Endothelial cell of umbilical vein (primary cell): ENCODE measurements at regions not wholly inside any gene's neighbourhood (a gene's known extent, or its start where the extent isn't known, plus 50 kb on each side); places are given as distances from the start of the nearest gene placed in this dataset.
A peak's percentile ranks its signal among the peaks of the same experiment; 100 is the strongest.

Experiments used
- BruUV-seq: library from RNA; stranded (reverse); fragments of 400-500 nt; replicated peaks from 2 replicates; lab custom pipeline; 2021; lab: Mats Ljungman, UMichigan
- CTCF ChIA-PET: fragments of 300-600, 350-600 bp; sonication (Branson Sonifier 250); formaldehyde crosslinking; loops from one replicate; lab custom pipeline; 2021; ENCODE audit warnings: antibody characterized with exemption, inconsistent platforms; lab: Charles Lee
- POLR2A ChIA-PET: fragments of 300-600, 350-600 bp; sonication (Branson Sonifier 250); formaldehyde crosslinking; loops from one replicate; lab custom pipeline; 2021; ENCODE audit warnings: antibody characterized with exemption, inconsistent platforms; lab: Charles Lee
- DNase-seq: peaks from one replicate; pipeline ENCODE4 v3.0.0-alpha.2; 2011; ENCODE audit warnings: low read depth, low spot score
- FAIRE-seq: peaks from 2 replicates; lab custom pipeline; 2011; peaks lifted over from hg19 to GRCh38; lab: Jason Lieb, UNC
- H2AFZ ChIP-seq: 2 replicates; pipeline ENCODE4 v1.6.0; 2012; ENCODE audit warnings: low read depth, low read length, control low read depth, inconsistent platforms
- H3K27ac ChIP-seq: 2 replicates; pipeline ENCODE4 v1.5.1; 2011; ENCODE audit warnings: low read depth, mild to moderate bottlenecking, control low read depth, low read length, moderate library complexity; ENCODE audit not compliant: insufficient read depth
- H3K27me3 ChIP-seq, 2 experiments: 2 replicates each; pipeline versions ENCODE4 v1.6.0 to v1.6.1; 2011; ENCODE audit warnings: low read length in 2 of 2, mixed read lengths in 1 of 2; ENCODE audit not compliant: control insufficient read depth in 2 of 2, insufficient read depth in 2 of 2
- H3K36me3 ChIP-seq, 2 experiments: 2 replicates in 1 of 2; 3 replicates in 1 of 2; pipeline ENCODE4 v1.5.1; 2011; ENCODE audit warnings: low read length in 2 of 2, mild to moderate bottlenecking in 1 of 2, moderate library complexity in 1 of 2; ENCODE audit not compliant: control insufficient read depth in 2 of 2, insufficient read depth in 2 of 2; ENCODE audit errors: extremely low read depth in 1 of 2
- H3K4me1 ChIP-seq: 3 replicates; pipeline ENCODE4 v1.5.1; 2011; ENCODE audit warnings: mild to moderate bottlenecking, low read length; ENCODE audit not compliant: control insufficient read depth, insufficient read depth; ENCODE audit errors: extremely low read depth
- H3K4me2 ChIP-seq: 2 replicates; pipeline ENCODE4 v1.6.1; 2011; ENCODE audit warnings: low read length, control low read depth, mixed read lengths; ENCODE audit not compliant: insufficient read depth
- H3K4me3 ChIP-seq, 3 experiments: fragments of 200-600 bp in 1 of 3; sonication (generic), shearing (Covaris generic) in 1 of 3; replicated peaks in 1 of 3; 2 replicates each; pipeline ENCODE4 v1.5.1; 2011 to 2016; ENCODE audit warnings: control low read depth in 3 of 3, low read length in 3 of 3, mild to moderate bottlenecking in 2 of 3, inconsistent platforms in 1 of 3, low read depth in 1 of 3, moderate library complexity in 1 of 3; ENCODE audit not compliant: insufficient read depth in 1 of 3
- H3K79me2 ChIP-seq: 2 replicates; pipeline ENCODE4 v1.6.0; 2012; ENCODE audit warnings: low read length, inconsistent platforms; ENCODE audit not compliant: control insufficient read depth, insufficient read depth
- H3K9ac ChIP-seq: replicated peaks from 2 replicates; pipeline ENCODE3; 2011; ENCODE audit warnings: low read length, control low read depth; ENCODE audit not compliant: insufficient read depth; ENCODE audit errors: extremely low read depth
- H3K9me1 ChIP-seq: replicated peaks from 3 replicates; pipeline ENCODE4 v1.6.0; 2011; ENCODE audit warnings: mild to moderate bottlenecking, low read length; ENCODE audit not compliant: control insufficient read depth, insufficient read depth; ENCODE audit errors: extremely low read depth
- H3K9me3 ChIP-seq: replicated peaks from 2 replicates; pipeline ENCODE4 v1.5.1; 2012; ENCODE audit warnings: low read length, inconsistent platforms; ENCODE audit not compliant: control insufficient read depth, insufficient read depth
- H4K20me1 ChIP-seq: replicated peaks from 2 replicates; pipeline ENCODE3; 2011; ENCODE audit warnings: mild to moderate bottlenecking, low read length; ENCODE audit not compliant: control insufficient read depth, insufficient read depth; ENCODE audit errors: extremely low read depth
- EZH2 ChIP-seq: IDR thresholded peaks from 2 replicates; pipeline ENCODE4 v1.6.1; 2012; ENCODE audit warnings: borderline replicate concordance, low read depth, mild to moderate bottlenecking, moderate library complexity, low read length, inconsistent platforms; ENCODE audit not compliant: severe bottlenecking
- FOS ChIP-seq: IDR thresholded peaks from 2 replicates; pipeline ENCODE4 v1.6.1; 2011; ENCODE audit warnings: mild to moderate bottlenecking, low read length, moderate library complexity, borderline replicate concordance; ENCODE audit not compliant: insufficient read depth
- GATA2 ChIP-seq: IDR thresholded peaks from 2 replicates; pipeline ENCODE4 v1.7.0; 2011; ENCODE audit warnings: low read depth, mild to moderate bottlenecking, moderate library complexity, mixed read lengths, low read length; ENCODE audit not compliant: insufficient read length, insufficient read depth
- JUN ChIP-seq: IDR thresholded peaks from 2 replicates; pipeline ENCODE4 v1.6.1; 2011; ENCODE audit warnings: borderline replicate concordance, low read depth; ENCODE audit not compliant: insufficient read length, insufficient read depth
- MYC ChIP-seq: IDR thresholded peaks from one replicate; pipeline ENCODE4 v1.6.1; 2011; ENCODE audit warnings: mild to moderate bottlenecking, low read depth, low read length
- POLR2A ChIP-seq: IDR thresholded peaks from 2 replicates; pipeline ENCODE4 v1.6.1; 2012; ENCODE audit warnings: low read depth, mild to moderate bottlenecking, control low read depth, low read length
- POLR2AphosphoS5 ChIP-seq: IDR thresholded peaks from 2 replicates; pipeline ENCODE4 v1.6.1; 2012; ENCODE audit warnings: low read depth, mild to moderate bottlenecking, control low read depth, low read length, moderate library complexity; ENCODE audit not compliant: insufficient read depth
- dilution Hi-C: fragments of 300-500 bp; cut with MboI; formaldehyde crosslinking; loops from one replicate; pipeline ENCODE4 v1.15.0; 2019; ENCODE audit warnings: low sequenced_read_pairs; ENCODE audit not compliant: extremely low pct_ligation_motif_present
- intact Hi-C: fragments of 100-400 bp; cut with micrococcal nuclease; formaldehyde crosslinking; loops from one replicate; pipeline ENCODE4 v1.10.0; 2022
- TF ChIP-seq, protein P1 (sequence below): IDR thresholded peaks from 2 replicates; pipeline ENCODE4 v1.6.1; 2011; ENCODE audit not compliant: insufficient read depth, insufficient read length
- TF ChIP-seq, protein P2 (sequence below), 2 donors: IDR thresholded peaks; 1 replicate in 1 of 2; 2 replicates in 1 of 2; pipeline ENCODE4 v1.5.1; 2011; ENCODE audit warnings: low read length in 2 of 2, mild to moderate bottlenecking in 2 of 2, moderate library complexity in 2 of 2, control low read depth in 1 of 2, inconsistent platforms in 1 of 2, low read depth in 1 of 2; ENCODE audit not compliant: insufficient read depth in 1 of 2; ENCODE audit errors: extremely low read depth in 1 of 2

DNA sequence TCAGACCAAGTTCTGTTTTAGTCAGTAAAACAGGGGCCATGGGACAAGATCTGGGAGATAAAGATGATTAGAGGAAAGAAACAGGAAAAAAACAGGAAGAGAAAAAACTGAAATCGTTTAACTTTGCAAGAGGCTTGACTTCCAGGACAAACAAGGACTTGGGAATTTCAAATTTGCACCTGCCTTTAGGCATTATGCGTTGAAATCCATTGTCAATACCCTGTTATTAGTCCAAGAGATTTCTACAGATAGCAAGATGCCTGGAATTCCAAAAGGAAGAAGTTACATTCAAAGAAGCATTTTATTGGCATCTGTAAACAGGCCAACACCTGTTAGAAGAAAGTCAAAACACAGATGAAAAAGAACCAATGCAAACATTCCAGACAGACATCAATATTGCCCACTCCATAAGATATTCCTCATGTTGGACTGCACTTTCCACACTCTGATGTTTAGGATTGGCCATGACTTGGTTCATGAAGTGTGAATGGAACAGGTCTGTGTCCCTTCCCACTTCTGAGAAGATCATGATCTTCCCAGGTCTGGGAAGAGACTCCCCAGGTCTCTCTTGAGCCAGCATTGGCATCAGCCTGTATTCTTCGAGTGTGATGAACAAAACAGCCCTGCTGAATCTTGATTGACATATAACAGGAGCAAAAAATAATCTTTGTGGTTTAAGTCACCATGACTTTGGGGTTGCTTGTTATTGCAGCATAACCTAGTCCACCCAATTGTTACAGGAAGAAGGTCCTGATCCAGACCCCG, 181.4 kb upstream of the FN1 start:
- no TSS peak for BruUV-seq
- H3K27me3 ChIP-seq = no peaks in the 10 kb centered on the region
- intact Hi-C loops (no loop called here), dilution Hi-C loops (no loop called here)
- no peak overlapping the region for H2AFZ ChIP-seq
- no peak overlapping the region for H3K27ac ChIP-seq
- H3K4me1 ChIP-seq = peaks cover 25% of the 10 kb centered on the region
- no peaks in the 10 kb centered on the region for H4K20me1 ChIP-seq
- no peaks in the 10 kb centered on the region for H3K9me1 ChIP-seq
- peaks cover 9 to 17% of the 10 kb centered on the region in 2 experiments for H3K36me3 ChIP-seq
- H3K9me3 ChIP-seq = no peaks in the 10 kb centered on the region
- CTCF ChIA-PET = no interaction called here
- peak; percentile 85 for FAIRE-seq
- TF ChIP-seq POLR2AphosphoS5 (no peak), POLR2A (no peak), JUN (no peak), GATA2 (peak; percentile 20)
- H3K9ac ChIP-seq = no peak overlapping the region
- H3K4me2 ChIP-seq = no peak overlapping the region
- POLR2A ChIA-PET = no interaction called here
- H3K4me3 ChIP-seq = no peak overlapping the region
- no peak for DNase-seq
- no peaks in the 10 kb centered on the region for H3K79me2 ChIP-seq

GRCh38 chr2:215615803-215616174, 179.9 kb upstream of the FN1 start:
- Histone ChIP-seq H3K9me3 (no peaks in the 10 kb centered on the region), H3K79me2 (no peaks in the 10 kb centered on the region), H3K36me3 (peaks cover 4 to 12% of the 10 kb centered on the region in 2 experiments), H3K27me3 (no peaks in the 10 kb centered on the region), H3K4me3 (no peak overlapping the region), H3K9me1 (no peaks in the 10 kb centered on the region), H3K4me1 (peaks cover 35% of the 10 kb centered on the region), H4K20me1 (no peaks in the 10 kb centered on the region), H3K4me2 (no peak overlapping the region), H3K27ac (no peak overlapping the region), H2AFZ (no peak overlapping the region), H3K9ac (no peak overlapping the region)
- dilution Hi-C loops = no loop called here
- CTCF ChIA-PET = no interaction called here
- TF ChIP-seq MYC (no peak), FOS (no peak), GATA2 (no peak), POLR2AphosphoS5 (no peak), JUN (no peak), EZH2 (no peak), POLR2A (no peak)
- TF ChIP-seq, protein P1, sequence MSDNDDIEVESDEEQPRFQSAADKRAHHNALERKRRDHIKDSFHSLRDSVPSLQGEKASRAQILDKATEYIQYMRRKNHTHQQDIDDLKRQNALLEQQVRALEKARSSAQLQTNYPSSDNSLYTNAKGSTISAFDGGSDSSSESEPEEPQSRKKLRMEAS = no peak
- TF ChIP-seq, protein P2, sequence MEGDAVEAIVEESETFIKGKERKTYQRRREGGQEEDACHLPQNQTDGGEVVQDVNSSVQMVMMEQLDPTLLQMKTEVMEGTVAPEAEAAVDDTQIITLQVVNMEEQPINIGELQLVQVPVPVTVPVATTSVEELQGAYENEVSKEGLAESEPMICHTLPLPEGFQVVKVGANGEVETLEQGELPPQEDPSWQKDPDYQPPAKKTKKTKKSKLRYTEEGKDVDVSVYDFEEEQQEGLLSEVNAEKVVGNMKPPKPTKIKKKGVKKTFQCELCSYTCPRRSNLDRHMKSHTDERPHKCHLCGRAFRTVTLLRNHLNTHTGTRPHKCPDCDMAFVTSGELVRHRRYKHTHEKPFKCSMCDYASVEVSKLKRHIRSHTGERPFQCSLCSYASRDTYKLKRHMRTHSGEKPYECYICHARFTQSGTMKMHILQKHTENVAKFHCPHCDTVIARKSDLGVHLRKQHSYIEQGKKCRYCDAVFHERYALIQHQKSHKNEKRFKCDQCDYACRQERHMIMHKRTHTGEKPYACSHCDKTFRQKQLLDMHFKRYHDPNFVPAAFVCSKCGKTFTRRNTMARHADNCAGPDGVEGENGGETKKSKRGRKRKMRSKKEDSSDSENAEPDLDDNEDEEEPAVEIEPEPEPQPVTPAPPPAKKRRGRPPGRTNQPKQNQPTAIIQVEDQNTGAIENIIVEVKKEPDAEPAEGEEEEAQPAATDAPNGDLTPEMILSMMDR (IDR thresholded peaks at IDR 0.05; ENCODE audit: extremely low read depth in 1 of 2, insufficient read depth in 1 of 2, low read depth in 1 of 2, low read length in 2 of 2) = no peak
- intact Hi-C loops = no loop called here
- no peak for FAIRE-seq
- no peak for DNase-seq
- POLR2A ChIA-PET = no interaction called here
- no TSS peak for BruUV-seq
